BJ (cell line): ENCODE measurements at regions not wholly inside any gene's neighbourhood (a gene's known extent, or its start where the extent isn't known, plus 50 kb on each side); places are given as distances from the start of the nearest gene placed in this dataset.

Experiments
- CTCF ChIA-PET: fragments of 350-600 bp; formaldehyde crosslinking; extraction: SDS; loops from one replicate; lab custom pipeline; 2021; ENCODE audit warnings: antibody characterized with exemption, inconsistent platforms; lab: Yijun Ruan, JAX
- POLR2A ChIA-PET: fragments of 300-600 bp; sonication (Branson Sonifier 250); formaldehyde crosslinking; extraction: SDS; loops from one replicate; lab custom pipeline; 2021; ENCODE audit warnings: antibody characterized with exemption; lab: Charles Lee
- DNase-seq: peaks from one replicate; pipeline ENCODE4 v3.0.0-alpha.2; 2011; ENCODE audit warnings: low read depth
- H3K27me3 ChIP-seq: 2 replicates; pipeline ENCODE4 v1.6.0; 2011; ENCODE audit warnings: low read length; ENCODE audit not compliant: control insufficient read depth, insufficient read depth
- H3K36me3 ChIP-seq: 2 replicates; pipeline ENCODE4 v1.5.1; 2011; ENCODE audit warnings: low read length; ENCODE audit not compliant: control insufficient read depth, insufficient read depth
- H3K4me3 ChIP-seq: 2 replicates; pipeline ENCODE4 v1.5.1; 2011; ENCODE audit warnings: low read depth, mild to moderate bottlenecking, control low read depth, low read length
- TF ChIP-seq, protein P1 (sequence below): IDR thresholded peaks from 2 replicates; pipeline ENCODE4 v1.5.1; 2011; ENCODE audit warnings: low read depth, mild to moderate bottlenecking, control low read depth, inconsistent platforms, low read length, moderate library complexity; ENCODE audit not compliant: insufficient read depth

DNA sequence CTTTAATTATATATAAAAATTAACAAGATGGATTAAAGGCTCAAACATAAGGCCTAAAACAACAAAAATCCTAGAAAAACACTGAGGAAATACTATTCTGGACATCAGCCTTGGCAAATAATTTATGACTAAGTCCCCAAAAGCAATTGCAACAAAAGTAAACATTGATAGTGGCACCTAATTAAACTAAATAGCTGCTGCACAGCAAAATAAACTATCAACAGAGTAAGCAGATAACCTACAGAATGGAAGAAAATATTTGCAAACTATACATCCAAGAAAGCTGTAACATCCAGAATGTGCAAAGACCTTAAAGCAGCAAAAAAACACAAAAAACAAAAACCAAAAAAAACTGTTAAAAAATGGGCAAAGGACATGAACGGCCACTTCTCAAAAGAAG lies 384.0 kb upstream of the SEMA3D start:
- TF ChIP-seq, protein P1, sequence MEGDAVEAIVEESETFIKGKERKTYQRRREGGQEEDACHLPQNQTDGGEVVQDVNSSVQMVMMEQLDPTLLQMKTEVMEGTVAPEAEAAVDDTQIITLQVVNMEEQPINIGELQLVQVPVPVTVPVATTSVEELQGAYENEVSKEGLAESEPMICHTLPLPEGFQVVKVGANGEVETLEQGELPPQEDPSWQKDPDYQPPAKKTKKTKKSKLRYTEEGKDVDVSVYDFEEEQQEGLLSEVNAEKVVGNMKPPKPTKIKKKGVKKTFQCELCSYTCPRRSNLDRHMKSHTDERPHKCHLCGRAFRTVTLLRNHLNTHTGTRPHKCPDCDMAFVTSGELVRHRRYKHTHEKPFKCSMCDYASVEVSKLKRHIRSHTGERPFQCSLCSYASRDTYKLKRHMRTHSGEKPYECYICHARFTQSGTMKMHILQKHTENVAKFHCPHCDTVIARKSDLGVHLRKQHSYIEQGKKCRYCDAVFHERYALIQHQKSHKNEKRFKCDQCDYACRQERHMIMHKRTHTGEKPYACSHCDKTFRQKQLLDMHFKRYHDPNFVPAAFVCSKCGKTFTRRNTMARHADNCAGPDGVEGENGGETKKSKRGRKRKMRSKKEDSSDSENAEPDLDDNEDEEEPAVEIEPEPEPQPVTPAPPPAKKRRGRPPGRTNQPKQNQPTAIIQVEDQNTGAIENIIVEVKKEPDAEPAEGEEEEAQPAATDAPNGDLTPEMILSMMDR = no peak
- Histone ChIP-seq H3K27me3 (no peaks in the 10 kb centered on the region), H3K36me3 (no peaks in the 10 kb centered on the region), H3K4me3 (no peak overlapping the region)
- DNase-seq = no peak
- ChIA-PET POLR2A (no interaction called here), CTCF (no interaction called here)

DNA sequence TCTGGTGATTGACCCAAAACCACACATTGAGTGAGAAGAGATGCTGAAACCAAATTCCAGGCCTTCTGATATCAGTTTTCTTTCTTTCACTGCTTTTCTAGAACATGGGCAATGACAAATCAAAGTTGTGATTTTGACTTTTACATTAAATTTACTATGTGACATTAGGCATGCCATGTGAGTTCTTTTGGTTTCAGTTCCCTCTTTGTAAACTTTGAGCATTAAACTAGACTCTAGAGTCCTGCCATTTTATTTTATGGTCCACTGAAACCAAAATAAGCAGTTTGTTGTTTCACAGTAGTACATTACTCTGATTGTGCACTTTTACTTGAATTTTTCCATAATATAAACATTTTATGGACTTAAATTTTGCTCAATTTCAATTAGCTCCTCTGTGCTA lies 381.1 kb upstream of the SEMA3D start:
- CTCF ChIA-PET = no interaction called here
- DNase-seq = no peak
- POLR2A ChIA-PET = no interaction called here
- Histone ChIP-seq H3K36me3 (no peaks in the 10 kb centered on the region), H3K4me3 (no peak overlapping the region), H3K27me3 (no peaks in the 10 kb centered on the region)
- TF ChIP-seq, protein P1 = no peak

DNA sequence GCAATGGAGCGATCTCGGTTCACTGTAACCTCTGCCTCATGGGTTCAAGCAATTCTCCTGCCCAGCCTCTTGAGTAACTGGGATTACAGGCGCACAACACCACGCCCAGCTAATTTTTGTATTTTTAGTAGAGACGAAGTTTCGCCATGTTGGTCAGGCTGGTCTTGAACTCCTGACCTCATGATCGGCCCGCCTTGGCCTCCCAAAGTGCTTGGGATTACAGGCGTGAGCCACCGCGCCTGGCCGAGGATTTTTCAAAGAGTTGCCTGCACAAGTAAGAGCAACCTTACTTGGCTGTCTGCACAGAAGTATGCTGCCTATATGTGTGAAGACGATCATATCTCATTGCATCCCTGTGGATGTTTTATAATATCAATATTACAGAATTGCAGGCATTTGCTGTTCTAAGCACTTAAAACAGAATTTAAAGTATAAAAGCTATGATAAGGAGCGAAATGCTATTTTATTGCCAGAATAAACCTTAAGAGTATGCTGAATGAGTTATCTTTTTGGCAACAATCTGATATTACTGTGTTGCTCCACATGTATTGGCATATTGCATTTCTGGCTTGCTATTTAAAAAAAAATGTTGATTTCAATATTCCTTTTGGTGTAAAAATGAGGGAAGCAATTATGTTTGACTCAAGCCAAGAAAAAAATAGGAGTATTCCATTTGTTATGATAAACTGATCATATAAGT lies 379.4 kb upstream of the SEMA3D start:
- Histone ChIP-seq H3K4me3 (no peak overlapping the region), H3K27me3 (no peaks in the 10 kb centered on the region), H3K36me3 (no peaks in the 10 kb centered on the region)
- TF ChIP-seq, protein P1 = no peak
- CTCF ChIA-PET = interaction anchor here (1.3 kb wide), 1 partner anchor 12 kb away, joined by 3 read pairs; no protein-coding TSS in a partner anchor
- POLR2A ChIA-PET = no interaction called here
- no peak for DNase-seq

DNA sequence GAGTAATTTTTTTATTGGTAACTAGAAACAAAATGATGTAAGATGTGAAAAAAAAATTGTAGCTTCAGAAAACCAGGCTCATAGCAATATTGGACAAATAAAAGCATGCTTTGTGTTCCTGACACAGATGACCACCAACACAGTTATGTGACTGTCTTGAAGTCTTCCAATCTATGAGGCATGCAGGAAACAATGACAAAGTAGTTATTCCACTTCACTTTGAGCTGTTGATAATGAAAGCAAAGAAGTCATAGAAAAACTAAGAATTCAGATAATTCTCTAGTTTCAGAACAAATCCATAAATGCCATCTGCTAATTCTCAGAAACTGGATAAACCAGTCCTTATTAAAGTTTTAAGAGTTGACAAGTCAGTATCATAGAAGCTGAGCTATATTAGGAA lies 378.4 kb upstream of the SEMA3D start:
- Histone ChIP-seq H3K36me3 (no peaks in the 10 kb centered on the region), H3K4me3 (no peak overlapping the region), H3K27me3 (no peaks in the 10 kb centered on the region)
- ChIA-PET CTCF (interaction anchor here (0.6 to 1.3 kb wide), 2 partner anchors 11 to 523 kb away, joined by 3 read pairs; no protein-coding TSS in a partner anchor), POLR2A (no interaction called here)
- TF ChIP-seq, protein P1 = no peak
- no peak for DNase-seq

DNA sequence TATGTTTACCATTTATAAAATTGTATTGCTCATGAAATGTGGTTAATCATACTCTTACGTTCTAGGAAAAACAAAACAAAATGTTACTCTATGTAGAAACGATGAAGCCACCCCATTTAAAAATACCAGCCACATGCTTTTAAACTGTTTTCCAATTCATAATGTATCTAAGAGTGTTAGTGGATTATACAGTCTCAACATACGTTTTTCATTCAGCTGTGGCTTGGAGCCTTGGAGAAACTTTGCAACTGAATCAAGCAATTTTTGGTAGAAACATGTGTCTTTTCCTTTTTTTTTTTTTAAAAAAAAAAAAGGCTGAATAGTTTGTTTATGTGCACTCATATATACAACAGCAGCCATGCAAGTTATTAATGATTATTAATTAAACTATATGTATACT lies 378.0 kb upstream of the SEMA3D start:
- Histone ChIP-seq H3K4me3 (no peak overlapping the region), H3K36me3 (no peaks in the 10 kb centered on the region), H3K27me3 (no peaks in the 10 kb centered on the region)
- ChIA-PET CTCF (interaction anchor here (0.6 to 1.3 kb wide), 2 partner anchors 10 to 523 kb away, joined by 3 read pairs; no protein-coding TSS in a partner anchor), POLR2A (no interaction called here)
- no peak for DNase-seq
- TF ChIP-seq, protein P1 = no peak
